Neuronal stem cell (in vitro differentiated cells): ENCODE measurements at regions not wholly inside any gene's neighbourhood (a gene's known extent, or its start where the extent isn't known, plus 50 kb on each side); places are given as distances from the start of the nearest gene placed in this dataset.

Source experiments
- DNase-seq: peaks from one replicate; pipeline ENCODE4 v3.0.0-alpha.2; 2013; ENCODE audit warnings: low spot score
- H2AFZ ChIP-seq: one replicate; pipeline ENCODE4 v1.6.1; 2013; ENCODE audit warnings: mild to moderate bottlenecking, low read length, inconsistent platforms
- H2AK5ac ChIP-seq: 2 replicates; pipeline ENCODE4 v1.6.1; 2013; ENCODE audit warnings: low read depth, mild to moderate bottlenecking, inconsistent platforms, low read length, moderate library complexity, mixed read lengths
- H2BK120ac ChIP-seq: 2 replicates; pipeline ENCODE4 v1.6.1; 2013; ENCODE audit warnings: low read depth, mild to moderate bottlenecking, inconsistent platforms, low read length, moderate library complexity, mixed read lengths
- H2BK12ac ChIP-seq: one replicate; pipeline ENCODE4 v1.6.1; 2013; ENCODE audit warnings: low read length, inconsistent platforms
- H2BK15ac ChIP-seq: 2 replicates; pipeline ENCODE4 v1.6.1; 2013; ENCODE audit warnings: mild to moderate bottlenecking, low read length, inconsistent platforms, mixed read lengths
- H2BK5ac ChIP-seq: one replicate; pipeline ENCODE4 v1.6.1; 2013; ENCODE audit warnings: inconsistent platforms, mild to moderate bottlenecking, low read length, moderate library complexity
- H3K14ac ChIP-seq: one replicate; pipeline ENCODE4 v1.6.1; 2013; ENCODE audit warnings: low read length, inconsistent platforms
- H3K18ac ChIP-seq: 2 replicates; pipeline ENCODE4 v1.6.1; 2013; ENCODE audit warnings: low read length, inconsistent platforms
- H3K23ac ChIP-seq: 2 replicates; pipeline ENCODE4 v1.6.1; 2013; ENCODE audit warnings: low read depth, mild to moderate bottlenecking, mixed read lengths, low read length, inconsistent platforms; ENCODE audit not compliant: poor library complexity
- H3K27ac ChIP-seq: replicated peaks from 3 replicates; pipeline ENCODE4 v1.5.1; 2013; ENCODE audit warnings: low read length, inconsistent platforms
- H3K27me3 ChIP-seq, 3 experiments: 2 replicates each; pipeline ENCODE4 v1.6.1; 2013; ENCODE audit warnings: low read length in 3 of 3, mild to moderate bottlenecking in 2 of 3, inconsistent platforms in 1 of 3, low read depth in 1 of 3, mixed read lengths in 1 of 3, moderate library complexity in 1 of 3; ENCODE audit not compliant: control insufficient read depth in 3 of 3, insufficient read depth in 3 of 3
- H3K36me3 ChIP-seq, 2 donors: replicated peaks in 1 of 2; 2 replicates each; pipeline ENCODE4 v1.6.1; 2013; ENCODE audit warnings: low read length in 2 of 2; ENCODE audit not compliant: control insufficient read depth in 2 of 2, insufficient read depth in 2 of 2
- H3K4ac ChIP-seq: 2 replicates; pipeline ENCODE4 v1.6.1; 2013; ENCODE audit warnings: inconsistent platforms, mild to moderate bottlenecking, low read length, moderate library complexity
- H3K4me1 ChIP-seq, 2 donors: 1 replicate in 1 of 2; 2 replicates in 1 of 2; pipeline ENCODE4 v1.6.1; 2013; ENCODE audit warnings: low read length in 2 of 2, low read depth in 1 of 2; ENCODE audit not compliant: control insufficient read depth in 2 of 2, insufficient read depth in 1 of 2
- H3K4me2 ChIP-seq: one replicate; pipeline ENCODE4 v1.6.1; 2013; ENCODE audit warnings: mild to moderate bottlenecking, low read length, inconsistent platforms; ENCODE audit not compliant: insufficient read depth, poor library complexity, severe bottlenecking
- H3K4me3 ChIP-seq, 2 donors: 2 replicates each; pipeline ENCODE4 v1.5.1; 2013; ENCODE audit warnings: low read length in 2 of 2, mild to moderate bottlenecking in 2 of 2, inconsistent platforms in 1 of 2, moderate library complexity in 1 of 2
- H3K79me1 ChIP-seq: one replicate; pipeline ENCODE4 v1.6.1; 2013; ENCODE audit warnings: low read depth, mild to moderate bottlenecking, inconsistent platforms, low read length, moderate library complexity
- H3K9ac ChIP-seq: one replicate; pipeline ENCODE4 v1.6.1; 2013; ENCODE audit warnings: mild to moderate bottlenecking, low read depth, low read length, inconsistent platforms; ENCODE audit not compliant: poor library complexity
- H3K9me3 ChIP-seq, 2 donors: replicated peaks in 1 of 2; 2 replicates each; pipeline versions ENCODE3 to v1.6.1; 2013; ENCODE audit warnings: low read length in 2 of 2, mild to moderate bottlenecking in 2 of 2, inconsistent platforms in 1 of 2, low read depth in 1 of 2, mixed read lengths in 1 of 2, moderate library complexity in 1 of 2; ENCODE audit not compliant: control insufficient read depth in 2 of 2, insufficient read depth in 1 of 2
- H4K8ac ChIP-seq: one replicate; pipeline ENCODE4 v1.6.1; 2013; ENCODE audit warnings: low read depth, mild to moderate bottlenecking, inconsistent platforms, low read length, moderate library complexity
- H4K91ac ChIP-seq: one replicate; pipeline ENCODE4 v1.6.1; 2013; ENCODE audit warnings: low read length, low read depth, mild to moderate bottlenecking, inconsistent platforms; ENCODE audit not compliant: poor library complexity
- WGBS, 2 donors: extraction: QIAGEN DNeasy Blood & Tissue Kit; methylation state at CpG; one replicate each; pipeline ENCODE4 v1.1.7; 2013; ENCODE audit warnings: missing lambda C conversion rate in 2 of 2, mixed read lengths in 1 of 2; ENCODE audit not compliant: insufficient read length in 2 of 2, insufficient replicate concordance in 1 of 2; ENCODE audit errors: extremely low coverage in 2 of 2; 5-methylcytosine and 5-hydroxymethylcytosine counted together

DNA sequence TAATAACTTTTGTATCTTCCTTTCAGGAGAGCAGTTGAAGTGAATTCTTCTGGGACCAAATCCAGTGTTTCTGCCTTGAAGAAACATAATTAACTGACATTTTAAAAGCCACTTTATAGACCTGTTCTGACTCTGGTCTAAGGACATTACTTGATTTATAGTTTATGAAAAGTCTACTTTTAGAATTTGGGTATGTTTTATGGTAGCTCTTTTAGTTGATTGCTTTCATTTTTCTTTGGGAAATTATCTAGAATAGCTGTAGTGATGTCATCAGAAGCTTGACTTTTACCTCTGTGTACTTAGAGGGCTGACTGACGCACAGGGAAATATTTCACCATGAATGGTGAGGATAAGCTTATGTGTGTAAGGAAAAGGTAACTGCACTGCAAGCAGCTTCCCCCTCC lies 131.8 kb upstream of the LIMCH1 start:
- no peak overlapping the region for H2BK120ac ChIP-seq
- DNase-seq: no peak
- no peak overlapping the region for H2AFZ ChIP-seq
- H3K9me3 ChIP-seq: no peaks in the 10 kb centered on the region
- no CpG with 5 or more reads among the region's 1 CpG for WGBS, 2 donors
- no peak overlapping the region for H3K4ac ChIP-seq
- no peaks in the 10 kb centered on the region for H3K27me3 ChIP-seq
- no peak overlapping the region for H4K91ac ChIP-seq
- no peak overlapping the region for H3K18ac ChIP-seq
- H2BK15ac ChIP-seq: no peak overlapping the region
- H3K4me1 ChIP-seq: peaks cover 0 to 6% of the 10 kb centered on the region in 2 donors
- H3K27ac ChIP-seq: no peak overlapping the region
- H3K4me3 ChIP-seq: no peak overlapping the region
- no peak overlapping the region for H3K9ac ChIP-seq
- no peak overlapping the region for H2BK12ac ChIP-seq
- no peak overlapping the region for H4K8ac ChIP-seq
- H3K14ac ChIP-seq: no peak overlapping the region
- no peak overlapping the region for H3K4me2 ChIP-seq
- H3K79me1 ChIP-seq: no peaks in the 10 kb centered on the region
- no peak overlapping the region for H2BK5ac ChIP-seq
- H2AK5ac ChIP-seq: no peak overlapping the region
- no peaks in the 10 kb centered on the region for H3K36me3 ChIP-seq
- H3K23ac ChIP-seq: no peak overlapping the region

DNA sequence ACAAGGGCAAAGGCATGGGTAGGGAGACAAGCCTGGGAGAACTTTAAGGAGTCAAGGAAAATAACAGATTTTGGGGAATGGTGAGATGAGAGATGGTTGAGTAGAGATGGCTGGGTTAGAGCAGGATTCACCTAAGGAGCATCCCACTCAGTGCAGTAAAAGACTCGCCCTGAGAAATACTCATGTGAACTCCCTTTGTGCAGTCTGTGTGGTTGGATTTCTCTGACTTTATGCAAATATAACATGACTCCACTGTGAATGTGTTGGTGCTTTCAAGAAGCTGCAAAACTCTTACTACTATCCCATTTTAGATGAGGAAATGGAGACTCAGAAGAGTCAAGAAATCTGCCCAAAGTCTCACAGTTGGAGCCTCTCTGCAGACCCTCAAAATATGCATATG lies 129.8 kb upstream of the LIMCH1 start:
- H2BK5ac ChIP-seq: no peak overlapping the region
- H3K4me2 ChIP-seq: no peak overlapping the region
- H3K23ac ChIP-seq: no peak overlapping the region
- DNase-seq: no peak
- no peaks in the 10 kb centered on the region for H3K36me3 ChIP-seq
- no peak overlapping the region for H2BK12ac ChIP-seq
- H3K27me3 ChIP-seq: no peaks in the 10 kb centered on the region
- H3K9ac ChIP-seq: no peak overlapping the region
- H2BK120ac ChIP-seq: no peak overlapping the region
- no peaks in the 10 kb centered on the region for H3K9me3 ChIP-seq
- H2AFZ ChIP-seq: no peak overlapping the region
- H3K14ac ChIP-seq: no peak overlapping the region
- no peak overlapping the region for H3K4me3 ChIP-seq
- no peak overlapping the region for H3K27ac ChIP-seq
- no peak overlapping the region for H3K4ac ChIP-seq
- H3K18ac ChIP-seq: no peak overlapping the region
- no peak overlapping the region for H2AK5ac ChIP-seq
- WGBS, 2 donors: no CpG with 5 or more reads among the region's 1 CpG
- no peak overlapping the region for H4K91ac ChIP-seq
- H2BK15ac ChIP-seq: no peak overlapping the region
- H3K4me1 ChIP-seq: peaks cover 0 to 6% of the 10 kb centered on the region in 2 donors
- H4K8ac ChIP-seq: no peak overlapping the region
- no peaks in the 10 kb centered on the region for H3K79me1 ChIP-seq

DNA sequence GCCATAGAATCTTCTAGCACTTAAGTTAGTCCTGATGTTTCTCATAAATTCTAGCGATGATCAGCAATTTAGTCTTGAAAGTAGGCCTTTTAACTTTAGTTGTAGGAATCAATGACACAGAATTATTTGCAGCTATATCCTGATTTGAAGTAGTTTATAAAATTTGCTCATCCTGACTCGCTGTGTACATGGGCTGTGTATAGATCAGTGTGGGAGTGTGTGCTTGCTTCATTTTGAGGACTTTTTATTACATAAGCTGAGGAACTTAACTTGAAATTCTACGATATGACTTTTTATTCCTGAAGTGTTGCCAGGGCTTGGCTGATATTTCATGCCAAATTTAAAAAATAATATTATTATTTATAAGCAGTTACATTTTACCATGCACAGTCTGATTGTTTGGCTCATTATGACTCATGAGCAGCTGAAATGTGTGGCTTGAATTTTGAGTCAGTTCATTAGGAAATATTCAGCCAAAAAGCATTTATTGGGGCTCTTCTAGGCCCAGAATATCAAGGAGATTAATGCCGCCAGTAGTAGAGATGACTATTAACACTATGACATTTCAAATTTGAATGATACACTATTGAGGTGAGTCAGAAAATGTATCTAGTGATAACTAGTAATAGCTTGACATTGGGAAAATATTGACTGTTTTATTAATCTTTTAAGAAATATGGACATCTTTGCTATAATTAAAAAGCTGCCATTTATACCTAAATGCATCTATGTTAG lies 128.9 kb upstream of the LIMCH1 start:
- no peaks in the 10 kb centered on the region for H3K27me3 ChIP-seq
- no peak overlapping the region for H2BK120ac ChIP-seq
- DNase-seq: no peak
- no CpG with 5 or more reads among the region's 4 CpGs for WGBS, 2 donors
- no peak overlapping the region for H4K8ac ChIP-seq
- H2AK5ac ChIP-seq: no peak overlapping the region
- no peaks in the 10 kb centered on the region for H3K9me3 ChIP-seq
- H2BK5ac ChIP-seq: no peak overlapping the region
- no peak overlapping the region for H2BK12ac ChIP-seq
- H3K14ac ChIP-seq: no peak overlapping the region
- no peak overlapping the region for H3K4me2 ChIP-seq
- no peak overlapping the region for H3K27ac ChIP-seq
- H3K18ac ChIP-seq: no peak overlapping the region
- no peaks in the 10 kb centered on the region for H3K79me1 ChIP-seq
- no peak overlapping the region for H4K91ac ChIP-seq
- H3K4me3 ChIP-seq: no peak overlapping the region
- no peak overlapping the region for H2AFZ ChIP-seq
- H3K23ac ChIP-seq: no peak overlapping the region
- H3K4ac ChIP-seq: no peak overlapping the region
- H2BK15ac ChIP-seq: no peak overlapping the region
- no peaks in the 10 kb centered on the region for H3K36me3 ChIP-seq
- H3K9ac ChIP-seq: no peak overlapping the region
- H3K4me1 ChIP-seq: peaks cover 0 to 6% of the 10 kb centered on the region in 2 donors

DNA sequence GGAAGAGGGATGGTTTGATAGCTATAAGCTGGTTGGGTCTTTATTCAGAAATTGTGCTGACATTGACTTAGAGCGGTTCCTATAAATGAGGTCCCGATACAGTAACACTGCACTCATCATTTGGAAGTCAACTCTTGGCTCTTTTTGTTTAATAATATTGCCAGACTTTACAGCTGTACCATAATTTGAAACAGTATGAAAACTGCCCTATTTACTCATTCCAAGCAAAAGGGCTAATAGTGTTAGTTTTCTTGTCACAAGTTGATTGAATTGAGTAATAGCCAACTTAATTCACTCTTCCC lies 128.4 kb upstream of the LIMCH1 start:
- no peak overlapping the region for H3K18ac ChIP-seq
- no peak overlapping the region for H2BK5ac ChIP-seq
- no peak overlapping the region for H4K91ac ChIP-seq
- no peak overlapping the region for H4K8ac ChIP-seq
- no peak overlapping the region for H3K23ac ChIP-seq
- no peak overlapping the region for H2AFZ ChIP-seq
- WGBS, 2 donors: no CpG with 5 or more reads among the region's 2 CpGs
- H2BK15ac ChIP-seq: no peak overlapping the region
- no peak overlapping the region for H2BK12ac ChIP-seq
- no peak overlapping the region for H2BK120ac ChIP-seq
- H3K9me3 ChIP-seq: no peaks in the 10 kb centered on the region
- no peak overlapping the region for H3K9ac ChIP-seq
- H3K4me3 ChIP-seq: no peak overlapping the region
- no peaks in the 10 kb centered on the region for H3K36me3 ChIP-seq
- no peak overlapping the region for H3K4ac ChIP-seq
- no peak overlapping the region for H2AK5ac ChIP-seq
- peaks cover 0 to 6% of the 10 kb centered on the region in 2 donors for H3K4me1 ChIP-seq
- no peak overlapping the region for H3K4me2 ChIP-seq
- DNase-seq: no peak
- H3K27me3 ChIP-seq: no peaks in the 10 kb centered on the region
- no peaks in the 10 kb centered on the region for H3K79me1 ChIP-seq
- no peak overlapping the region for H3K27ac ChIP-seq
- no peak overlapping the region for H3K14ac ChIP-seq
